Mesodermal cell (in vitro differentiated cells): ENCODE measurements at regions not wholly inside any gene's neighbourhood (a gene's known extent, or its start where the extent isn't known, plus 50 kb on each side); places are given as distances from the start of the nearest gene placed in this dataset.

Source experiments
- H3K27ac ChIP-seq: 2 replicates; pipeline ENCODE4 v1.7.0; 2013; ENCODE audit warnings: mild to moderate bottlenecking, low read depth, low read length, moderate library complexity; ENCODE audit not compliant: severe bottlenecking
- H3K36me3 ChIP-seq: 2 replicates; pipeline ENCODE4 v1.7.1; 2013; ENCODE audit warnings: mild to moderate bottlenecking, low read length, moderate library complexity; ENCODE audit not compliant: control insufficient read depth, insufficient read depth
- H3K4me1 ChIP-seq: one replicate; pipeline ENCODE4 v1.7.1; 2013; ENCODE audit warnings: mild to moderate bottlenecking, low read length; ENCODE audit not compliant: insufficient read depth, control insufficient read depth, poor library complexity, severe bottlenecking
- H3K4me3 ChIP-seq: 2 replicates; pipeline ENCODE4 v1.7.0; 2013; ENCODE audit warnings: low read length, control low read depth, mild to moderate bottlenecking; ENCODE audit not compliant: insufficient read depth, poor library complexity, severe bottlenecking; ENCODE audit errors: extremely low read depth
- H3K9me3 ChIP-seq: 2 replicates; pipeline ENCODE4 v1.7.1; 2013; ENCODE audit warnings: mild to moderate bottlenecking, low read length, moderate library complexity; ENCODE audit not compliant: control insufficient read depth
- WGBS, 2 experiments: methylation state at CpG; one replicate each; pipeline ENCODE4 v1.1.5; 2013; ENCODE audit warnings: missing lambda C conversion rate in 2 of 2; ENCODE audit not compliant: insufficient coverage in 2 of 2; 5-methylcytosine and 5-hydroxymethylcytosine counted together

GRCh38 chr15:52984507-52984906 lies 194.4 kb upstream of the ONECUT1 start:
- Histone ChIP-seq H3K4me1 (no peaks in the 10 kb centered on the region), H3K27ac (no peak overlapping the region), H3K4me3 (no peak overlapping the region), H3K9me3 (no peaks in the 10 kb centered on the region), H3K36me3 (no peaks in the 10 kb centered on the region)
- 70 to 100% methylated on average over 1 to 3 of the region's 3 CpGs for WGBS, 2 experiments

- WGBS, 2 experiments, result 87 to 100% methylated on average over 2 of the region's 3 CpGs
- Histone ChIP-seq H3K9me3 (no peaks in the 10 kb centered on the region), H3K4me1 (no peaks in the 10 kb centered on the region), H3K27ac (no peak overlapping the region), H3K4me3 (no peak overlapping the region), H3K36me3 (no peaks in the 10 kb centered on the region)
These were observed 190.3 kb upstream of the ONECUT1 start for GRCh38 chr15:52980446-52980845.

- Histone ChIP-seq H3K9me3 (no peaks in the 10 kb centered on the region), H3K4me1 (no peaks in the 10 kb centered on the region), H3K36me3 (no peaks in the 10 kb centered on the region), H3K27ac (no peak overlapping the region), H3K4me3 (no peak overlapping the region)
- 90 to 97% methylated on average over 6 to 9 of the region's 9 CpGs for WGBS, 2 experiments
These were observed 186.5 kb upstream of the ONECUT1 start for GRCh38 chr15:52976516-52977075.

- H3K36me3 ChIP-seq, result no peaks in the 10 kb centered on the region
- 83 to 88% methylated on average over 3 of the region's 4 CpGs for WGBS, 2 experiments
- H3K4me1 ChIP-seq, result no peaks in the 10 kb centered on the region
- no peak overlapping the region for H3K27ac ChIP-seq
- no peak overlapping the region for H3K4me3 ChIP-seq
- H3K9me3 ChIP-seq, result no peaks in the 10 kb centered on the region
These were observed 185.9 kb upstream of the ONECUT1 start for GRCh38 chr15:52975941-52976449.

GRCh38 chr15:52963865-52964264 lies 173.7 kb upstream of the ONECUT1 start:
- Histone ChIP-seq H3K4me3 (no peak overlapping the region), H3K9me3 (no peaks in the 10 kb centered on the region), H3K27ac (no peak overlapping the region)

GRCh38 chr15:52960283-52960682 lies 170.1 kb upstream of the ONECUT1 start:
- 89 to 91% methylated on average over 4 to 6 of the region's 6 CpGs for WGBS, 2 experiments
- H3K4me3 ChIP-seq, result no peak overlapping the region
- no peak overlapping the region for H3K27ac ChIP-seq
- H3K36me3 ChIP-seq, result no peaks in the 10 kb centered on the region
- H3K4me1 ChIP-seq, result no peaks in the 10 kb centered on the region
- no peaks in the 10 kb centered on the region for H3K9me3 ChIP-seq

More at GRCh38 chr15:52963865-52964264, 173.7 kb upstream of the ONECUT1 start:
- Histone ChIP-seq H3K4me1 (no peaks in the 10 kb centered on the region), H3K36me3 (no peaks in the 10 kb centered on the region)

GRCh38 chr15:52943746-52944145 lies 153.6 kb upstream of the ONECUT1 start:
- H3K36me3 ChIP-seq, result no peaks in the 10 kb centered on the region

GRCh38 chr15:52936489-52936888 lies 146.4 kb upstream of the ONECUT1 start:
- no CpG with 5 or more reads among the region's 1 CpG for WGBS, 2 experiments
- Histone ChIP-seq H3K27ac (no peak overlapping the region), H3K36me3 (no peaks in the 10 kb centered on the region), H3K9me3 (no peaks in the 10 kb centered on the region), H3K4me3 (no peak overlapping the region), H3K4me1 (no peaks in the 10 kb centered on the region)

More at GRCh38 chr15:52943746-52944145, 153.6 kb upstream of the ONECUT1 start:
- WGBS, 2 experiments, result 60% methylated on average over 1 of the region's 2 CpGs; no CpG with 5 or more reads in 1 of the 2 experiments
- Histone ChIP-seq H3K4me3 (no peak overlapping the region), H3K9me3 (no peaks in the 10 kb centered on the region), H3K27ac (no peak overlapping the region), H3K4me1 (no peaks in the 10 kb centered on the region)

GRCh38 chr15:52925130-52925529 lies 135.0 kb upstream of the ONECUT1 start:
- no peak overlapping the region for H3K27ac ChIP-seq
- 95% methylated on average over 4 of the region's 10 CpGs; no CpG with 5 or more reads in 1 of the 2 experiments for WGBS, 2 experiments
- no peaks in the 10 kb centered on the region for H3K9me3 ChIP-seq
- no peaks in the 10 kb centered on the region for H3K36me3 ChIP-seq
- no peaks in the 10 kb centered on the region for H3K4me1 ChIP-seq
- no peak overlapping the region for H3K4me3 ChIP-seq

- Histone ChIP-seq H3K4me1 (no peaks in the 10 kb centered on the region), H3K4me3 (no peak overlapping the region), H3K36me3 (no peaks in the 10 kb centered on the region), H3K27ac (no peak overlapping the region), H3K9me3 (no peaks in the 10 kb centered on the region)
- WGBS, 2 experiments, result 91 to 93% methylated on average over 6 to 7 of the region's 7 CpGs
These were observed 134.5 kb upstream of the ONECUT1 start for GRCh38 chr15:52924630-52925029.

GRCh38 chr15:52923626-52924025 lies 133.5 kb upstream of the ONECUT1 start:
- Histone ChIP-seq H3K36me3 (no peaks in the 10 kb centered on the region), H3K9me3 (no peaks in the 10 kb centered on the region), H3K27ac (no peak overlapping the region), H3K4me3 (no peak overlapping the region), H3K4me1 (no peaks in the 10 kb centered on the region)
- 67 to 82% methylated on average over 1 to 4 of the region's 6 CpGs for WGBS, 2 experiments
